ENCODE measurements at regions not wholly inside any gene's neighbourhood (a gene's known extent, or its start where the extent isn't known, plus 50 kb on each side); places are given as distances from the start of the nearest gene placed in this dataset.
A peak's percentile ranks its signal among the peaks of the same experiment; 100 is the strongest.
"Not testable (repeated sequence)": the region's sequence is repeated elsewhere in the genome, so short reads cannot be mapped to it uniquely, and the experiment has no call there.

DNA sequence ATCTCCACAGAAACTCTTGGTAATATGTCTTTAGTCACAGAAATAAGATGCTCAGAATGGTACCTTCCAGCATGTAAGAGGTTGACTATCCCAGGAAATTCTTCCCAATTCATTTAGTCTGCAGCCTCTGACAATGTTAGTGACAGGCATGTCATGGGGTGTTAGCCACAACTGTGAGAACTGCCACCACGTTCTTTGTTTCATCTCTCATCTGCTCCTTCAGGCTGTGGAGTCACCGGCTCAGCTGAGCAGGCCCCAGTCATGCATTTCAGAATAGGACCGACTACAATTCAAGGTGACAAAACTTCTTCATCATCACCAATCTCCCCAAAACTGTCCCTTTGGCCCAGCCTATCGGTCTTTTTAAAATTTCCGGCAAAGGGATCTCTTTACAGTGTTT is 167.5 kb downstream of the AKAIN1 start:
- no peak for DNase-seq (ENCODE audit: low spot score)
- intact Hi-C loops (cut with DNase I) = no loop called here

DNA sequence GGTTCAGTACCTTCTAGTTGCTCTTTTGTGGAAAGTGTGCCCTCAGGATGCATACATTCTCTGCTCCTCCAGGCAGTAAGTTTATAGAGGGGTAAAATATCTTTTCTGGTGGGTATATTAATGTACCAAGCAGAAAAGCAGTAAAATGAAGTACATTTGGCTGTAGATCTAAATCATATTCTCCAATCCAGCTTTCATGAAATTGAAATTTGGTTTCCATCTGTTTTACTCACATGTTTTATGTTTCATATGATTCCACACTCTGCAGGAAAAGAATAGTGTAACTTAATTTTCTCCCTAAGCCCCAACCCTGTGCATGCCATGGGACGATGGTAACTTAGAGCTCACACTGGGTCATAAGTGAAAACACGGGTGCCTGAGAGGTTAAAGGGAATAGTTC is 172.3 kb downstream of the AKAIN1 start:
- DNase-seq (ENCODE audit: low spot score) = no peak
- intact Hi-C loops (cut with DNase I) = no loop called here

DNA sequence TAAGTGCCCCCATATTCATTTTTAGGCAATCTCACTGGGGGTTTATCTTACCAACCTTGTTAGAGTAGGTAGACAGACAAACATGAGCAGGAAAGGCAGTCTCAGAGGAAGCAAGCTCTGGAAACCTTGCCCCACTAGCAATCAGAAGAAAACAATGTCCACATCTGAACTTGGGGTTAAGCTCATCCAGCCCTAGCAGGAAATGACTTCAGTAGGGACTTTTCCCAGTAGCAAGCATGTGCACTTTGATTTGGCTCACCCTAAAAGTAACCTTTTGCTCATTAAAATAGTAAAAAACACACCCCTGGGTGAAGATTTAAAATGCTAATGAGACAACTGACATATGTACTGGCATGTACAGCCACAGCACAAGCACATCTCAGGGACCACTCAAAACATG is 175.5 kb downstream of the AKAIN1 start:
- intact Hi-C loops (cut with DNase I) = no loop called here
- DNase-seq (ENCODE audit: low spot score) = no peak

DNA sequence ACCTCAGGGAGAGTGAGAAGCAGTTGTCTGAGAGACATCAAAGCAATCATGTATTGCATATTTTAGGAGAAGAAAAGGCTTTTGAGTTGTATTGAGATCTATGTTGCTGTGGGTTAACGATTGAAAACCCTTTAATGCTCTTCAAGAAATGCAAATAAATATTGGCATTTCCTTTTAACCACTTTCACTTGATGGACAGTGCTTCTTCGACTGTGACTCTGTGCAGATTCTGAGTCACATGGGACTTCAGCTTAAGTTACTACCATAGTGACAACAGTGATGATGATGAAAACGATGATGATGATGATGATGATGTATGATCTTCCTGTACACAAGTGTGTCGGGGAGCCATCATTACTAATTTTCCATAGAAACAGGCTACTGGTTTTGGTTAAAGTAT is 181.8 kb downstream of the AKAIN1 start:
- no peak for DNase-seq (ENCODE audit: low spot score)
- intact Hi-C loops (cut with DNase I) = no loop called here

DNA sequence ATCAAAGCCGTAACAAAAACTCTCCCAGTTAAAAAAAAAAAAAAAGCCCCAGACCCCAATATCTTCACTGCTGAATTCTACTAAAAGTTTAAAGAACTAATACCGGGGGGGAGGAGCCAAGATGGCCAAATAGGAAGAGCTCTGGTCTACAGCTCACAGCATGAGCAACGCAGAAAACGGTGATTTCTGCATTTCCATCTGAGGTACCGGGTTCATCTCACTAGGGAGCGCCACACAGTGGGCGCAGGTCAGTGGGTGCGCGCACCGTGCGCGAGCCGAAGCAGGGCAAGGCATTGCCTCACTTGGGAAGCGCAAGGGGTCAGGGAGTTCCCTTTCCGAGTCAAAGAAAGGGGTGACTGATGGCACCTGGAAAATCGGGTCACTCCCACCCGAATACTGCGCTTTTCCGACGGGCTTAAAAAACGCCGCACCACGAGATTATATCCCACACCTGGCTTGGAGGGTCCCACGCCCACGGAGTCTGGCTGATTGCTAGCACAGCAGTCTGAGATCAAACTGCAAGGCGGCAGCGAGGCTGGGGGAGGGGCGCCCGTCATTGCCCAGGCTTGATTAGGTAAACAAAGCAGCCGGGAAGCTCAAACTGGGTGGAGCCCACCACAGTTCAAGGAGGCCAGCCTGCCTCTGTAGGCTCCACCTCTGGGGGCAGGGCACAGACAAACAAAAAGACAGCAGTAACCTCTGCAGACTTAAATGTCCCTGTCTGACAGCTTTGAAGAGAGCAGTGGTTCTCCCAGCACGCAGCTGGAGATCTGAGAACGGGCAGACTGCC is 192.8 kb downstream of the AKAIN1 start:
- intact Hi-C loops (cut with DNase I) = not testable (repeated sequence)

DNA sequence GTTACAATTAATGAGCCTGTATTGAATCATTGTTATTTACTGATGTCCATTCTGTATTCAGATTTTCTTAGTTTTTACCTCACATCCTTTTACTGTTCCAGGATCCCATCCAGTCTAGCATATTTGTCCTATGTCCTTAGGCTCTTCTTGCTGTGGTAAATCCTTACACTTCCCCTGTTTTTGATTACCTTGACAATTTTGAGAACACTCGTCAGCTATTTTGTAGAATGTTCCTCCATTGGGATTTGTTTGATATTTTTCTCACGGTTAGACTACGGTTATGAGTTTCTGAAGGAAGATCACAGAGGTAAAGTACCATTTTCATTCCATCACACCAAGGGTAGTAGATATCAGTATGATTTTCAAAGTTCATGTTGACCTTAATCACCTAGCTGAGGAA is 202.3 kb downstream of the AKAIN1 start:
- intact Hi-C loops (cut with DNase I) = no loop called here
- no peak for DNase-seq (ENCODE audit: low spot score)

More for the DNA sequence above, 192.8 kb downstream of the AKAIN1 start:
- not testable (repeated sequence) for DNase-seq (ENCODE audit: low spot score)

DNA sequence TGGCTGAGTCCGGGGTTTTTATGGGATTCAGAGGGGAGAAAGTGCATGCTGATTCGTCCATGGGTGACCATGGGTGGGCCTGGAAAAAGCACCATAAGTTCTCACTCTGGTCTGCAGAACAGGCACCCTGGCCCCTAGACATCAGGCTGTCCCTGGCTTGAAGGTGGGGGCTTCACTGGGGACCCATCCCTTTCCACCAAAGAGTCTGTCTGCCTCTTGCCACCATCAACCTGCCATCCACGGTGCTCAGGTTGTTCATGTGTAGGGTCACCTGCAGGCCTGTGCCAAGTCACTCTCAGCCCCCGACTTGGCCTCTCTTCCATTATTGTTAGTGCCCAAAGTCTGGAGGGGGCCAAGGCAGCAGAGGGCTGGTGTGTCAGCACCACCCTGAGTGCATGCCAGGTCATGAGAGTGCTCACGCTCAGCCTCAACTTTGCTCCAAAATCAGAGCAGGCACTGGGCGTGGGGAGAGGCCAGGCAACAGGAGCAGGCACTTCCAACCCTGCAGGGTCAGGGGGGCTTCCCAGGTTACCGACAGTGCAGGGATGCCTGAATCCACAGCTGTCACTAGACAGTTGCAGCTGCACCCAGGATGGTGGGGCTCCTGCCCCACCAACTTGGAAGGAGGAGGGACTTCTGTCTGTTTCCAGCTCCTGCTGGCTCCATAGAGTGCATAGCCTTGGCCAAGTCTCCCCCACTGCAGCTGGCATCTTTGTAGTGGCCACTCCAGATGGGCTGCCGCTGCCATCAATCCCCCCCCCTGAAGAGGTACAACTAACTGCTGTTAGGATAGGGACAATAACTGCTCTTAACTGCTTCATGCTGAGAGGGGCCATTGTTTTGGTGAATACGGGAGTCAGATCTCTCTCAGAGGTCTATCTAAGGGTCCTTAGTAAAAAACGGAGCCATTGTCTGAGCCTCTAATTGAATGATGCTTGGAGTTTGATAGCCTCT is 209.3 kb downstream of the AKAIN1 start:
- intact Hi-C loops (cut with DNase I) = no loop called here
- no peak for DNase-seq (ENCODE audit: low spot score)

DNA sequence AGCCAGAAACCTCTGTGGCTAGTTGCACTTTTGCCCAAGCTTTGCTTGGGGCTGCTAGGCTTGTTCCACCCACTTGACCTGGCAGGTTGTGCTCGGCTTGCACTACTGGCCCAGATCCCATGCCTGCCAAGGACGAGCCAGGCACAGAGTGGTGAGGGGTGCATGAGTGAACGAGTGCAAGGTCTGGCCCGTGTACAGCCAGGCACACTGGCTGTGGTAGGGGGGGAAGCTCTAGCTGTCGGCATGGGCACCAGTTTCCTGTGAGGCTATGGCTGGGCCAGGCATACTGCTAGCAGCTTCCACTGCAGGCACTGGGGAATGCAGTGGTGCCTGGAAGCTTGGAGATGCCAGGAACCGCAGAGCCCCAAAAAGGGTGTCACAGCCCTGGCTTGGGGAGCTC is 210.4 kb downstream of the AKAIN1 start:
- intact Hi-C loops (cut with DNase I) = no loop called here
- DNase-seq (ENCODE audit: low spot score) = no peak

DNA sequence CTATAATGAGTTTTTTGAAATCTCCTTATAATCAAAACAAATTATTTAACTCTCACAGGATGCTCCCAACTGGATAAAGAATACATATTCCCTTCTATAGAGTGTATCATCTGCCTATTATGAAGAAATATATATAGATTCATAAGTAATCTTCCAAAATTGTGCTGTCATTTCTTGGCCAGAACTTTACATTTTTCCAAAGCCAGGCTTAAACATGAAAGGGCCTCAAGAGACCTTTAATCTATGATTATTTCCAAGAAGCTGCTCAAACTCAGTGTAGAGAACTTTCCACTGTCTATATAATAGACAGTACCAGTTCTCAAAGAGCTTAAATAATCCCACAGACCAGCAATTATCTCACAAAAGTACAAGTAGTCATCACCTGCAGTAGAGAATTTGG is 211.0 kb downstream of the AKAIN1 start:
- DNase-seq (ENCODE audit: low spot score) = no peak
- intact Hi-C loops (cut with DNase I) = no loop called here

DNA sequence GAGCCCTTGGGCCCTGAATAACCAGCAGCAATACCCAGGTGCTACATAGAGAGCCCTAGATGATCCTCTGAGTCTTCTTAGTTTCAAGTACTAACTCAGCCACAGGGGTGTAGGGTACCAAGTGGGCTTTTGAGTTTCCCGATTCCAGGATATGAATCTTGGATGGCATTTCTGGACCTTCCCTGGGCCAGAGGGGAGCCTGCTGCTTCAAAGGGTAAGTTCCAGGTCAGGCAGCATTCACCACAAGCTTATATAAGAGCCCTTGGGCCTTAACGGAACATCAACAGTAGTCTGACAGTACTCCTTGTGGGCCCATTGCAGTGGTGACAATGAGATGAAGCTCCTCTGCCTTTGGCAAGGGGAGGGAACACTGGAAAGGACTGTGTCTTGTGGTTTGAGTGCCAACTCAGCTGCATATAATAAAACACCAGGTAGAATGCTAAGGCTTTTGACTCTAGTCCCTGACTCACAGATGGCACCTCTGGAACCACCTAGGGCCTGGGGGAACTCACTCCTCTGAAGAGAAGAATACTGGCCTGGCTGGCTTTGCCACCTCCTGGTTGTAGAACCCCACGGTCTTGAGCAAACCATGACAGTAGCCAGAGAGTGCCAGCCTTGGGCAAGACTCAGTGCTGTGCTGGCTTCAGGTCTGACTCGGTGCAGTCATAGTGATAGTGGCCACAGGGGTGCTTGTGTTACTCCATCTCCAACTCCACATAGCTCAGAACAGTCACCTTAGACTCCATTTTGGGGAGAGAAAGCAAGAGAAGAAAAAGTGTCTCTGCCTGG is 235.7 kb downstream of the AKAIN1 start:
- peak; percentile 67 for DNase-seq (ENCODE audit: low spot score)
- intact Hi-C loops (cut with DNase I) = no loop called here

DNA sequence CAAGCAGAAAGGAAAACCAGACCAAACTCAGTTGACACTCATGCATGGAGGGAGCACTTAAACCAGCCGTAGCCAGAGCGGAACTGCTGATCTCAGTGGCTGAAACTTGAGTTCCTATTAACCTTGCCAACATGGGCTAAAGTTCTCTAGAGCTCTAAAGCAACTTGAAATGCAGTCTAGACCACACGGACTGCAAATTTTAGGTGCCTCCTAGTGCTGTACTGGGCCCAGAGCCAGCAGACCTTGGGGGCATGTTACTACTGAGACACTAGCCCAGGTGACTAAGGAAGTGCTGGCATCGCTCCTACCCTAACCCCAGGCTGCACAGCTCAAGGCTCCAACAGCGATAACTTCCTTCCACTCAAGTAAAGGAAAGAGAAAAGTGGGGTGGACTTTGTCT is 236.5 kb downstream of the AKAIN1 start:
- intact Hi-C loops (cut with DNase I) = no loop called here
- DNase-seq (ENCODE audit: low spot score) = no peak

DNA sequence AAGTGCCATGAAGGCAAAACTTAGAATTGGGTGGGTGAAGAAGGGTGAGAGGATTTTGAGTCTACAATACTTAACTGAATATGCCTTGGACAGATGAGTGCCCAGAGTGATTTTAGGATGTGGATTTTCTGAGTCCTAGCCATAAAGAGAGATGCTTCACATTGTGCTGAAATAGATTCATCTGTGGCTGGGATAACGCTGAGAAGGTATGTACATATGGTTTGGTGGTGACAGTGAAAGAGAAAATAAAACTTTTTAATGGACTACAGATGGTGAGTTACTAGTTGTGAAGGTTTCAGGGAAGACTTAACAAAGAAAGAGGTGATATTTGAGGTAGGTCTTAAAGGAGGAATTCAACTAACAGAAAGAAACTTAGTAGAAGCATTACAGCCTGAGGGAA is 265.8 kb downstream of the AKAIN1 start:
- intact Hi-C loops (cut with DNase I) = no loop called here
- no peak for DNase-seq (ENCODE audit: low spot score)

DNA sequence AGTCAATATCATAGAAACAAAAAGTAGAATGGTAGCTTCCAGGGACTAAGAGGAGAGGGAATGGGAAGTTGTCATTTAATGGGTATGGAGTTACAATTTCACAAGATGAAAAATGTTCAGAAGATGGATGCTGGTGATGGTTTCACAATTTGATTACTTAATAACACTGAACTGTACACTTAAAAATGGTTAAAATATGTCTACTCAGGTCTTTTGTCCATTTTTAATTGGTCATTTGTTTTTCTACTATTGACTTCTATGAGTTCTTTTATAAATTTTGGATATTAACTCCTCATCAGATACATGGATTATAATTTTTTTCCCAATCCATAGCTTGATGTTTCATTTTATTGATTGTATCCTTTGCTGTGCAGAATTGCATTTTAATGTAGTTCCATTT is 275.5 kb downstream of the AKAIN1 start:
- intact Hi-C loops (cut with DNase I) = no loop called here
- DNase-seq (ENCODE audit: low spot score) = no peak

DNA sequence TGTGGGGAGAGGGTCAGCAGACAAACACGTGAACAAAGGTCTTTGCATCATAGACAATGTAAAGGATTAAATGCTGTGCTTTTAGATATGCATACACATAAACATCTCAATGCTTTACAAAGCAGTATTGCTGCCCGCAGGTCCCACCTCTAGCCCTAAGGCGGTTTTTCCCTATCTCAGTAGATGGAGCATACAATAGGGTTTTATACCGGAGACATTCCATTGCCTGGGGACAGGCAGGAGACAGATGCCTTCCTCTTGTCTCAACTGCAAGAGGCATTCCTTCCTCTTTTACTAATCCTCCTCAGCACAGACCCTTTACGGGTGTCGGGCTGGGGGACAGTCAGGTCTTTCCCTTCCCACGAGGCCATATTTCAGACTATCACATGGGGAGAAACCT is 279.5 kb downstream of the AKAIN1 start:
- DNase-seq (ENCODE audit: low spot score); intact Hi-C loops (cut with DNase I): not testable (repeated sequence)

DNA sequence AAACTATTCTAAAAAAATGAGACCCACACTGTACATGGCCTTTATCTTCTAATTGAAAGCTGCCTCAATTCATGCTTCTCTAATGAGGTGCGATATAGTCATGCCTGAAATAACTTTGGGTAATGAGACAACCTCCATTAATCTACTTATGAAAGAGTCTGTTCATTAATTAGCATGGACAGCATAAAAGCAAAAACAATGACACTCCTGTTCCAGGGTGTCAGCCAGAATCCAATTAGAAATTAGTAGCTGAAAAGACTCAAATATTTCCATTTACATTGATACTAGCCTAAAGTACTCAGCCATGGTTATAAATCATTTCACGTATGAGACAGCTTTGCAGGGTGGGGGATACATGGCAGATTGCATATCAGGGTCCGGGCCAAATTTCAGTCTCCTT is 288.7 kb downstream of the AKAIN1 start:
- DNase-seq (ENCODE audit: low spot score) = no peak
- intact Hi-C loops (cut with DNase I) = no loop called here

DNA sequence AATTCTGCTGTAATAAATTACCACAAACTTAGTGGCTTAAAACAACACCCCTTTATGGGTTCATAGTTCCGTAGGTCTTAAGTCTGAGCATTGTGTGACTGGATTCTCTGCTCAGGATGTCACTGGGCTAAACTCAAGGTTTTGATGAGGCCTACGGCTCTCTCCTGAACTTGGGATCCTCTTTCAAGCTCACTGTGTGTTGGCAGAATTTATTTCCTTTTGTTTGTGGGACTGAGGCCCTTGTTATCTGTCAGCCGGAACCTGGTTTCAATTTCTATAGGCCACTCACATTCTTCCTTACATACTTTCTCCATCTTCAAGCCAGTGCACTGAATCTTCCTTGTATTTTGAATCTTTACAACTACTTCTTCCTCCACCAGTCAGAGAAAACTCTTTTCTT is 290.2 kb downstream of the AKAIN1 start:
- intact Hi-C loops (cut with DNase I) = no loop called here

DNA sequence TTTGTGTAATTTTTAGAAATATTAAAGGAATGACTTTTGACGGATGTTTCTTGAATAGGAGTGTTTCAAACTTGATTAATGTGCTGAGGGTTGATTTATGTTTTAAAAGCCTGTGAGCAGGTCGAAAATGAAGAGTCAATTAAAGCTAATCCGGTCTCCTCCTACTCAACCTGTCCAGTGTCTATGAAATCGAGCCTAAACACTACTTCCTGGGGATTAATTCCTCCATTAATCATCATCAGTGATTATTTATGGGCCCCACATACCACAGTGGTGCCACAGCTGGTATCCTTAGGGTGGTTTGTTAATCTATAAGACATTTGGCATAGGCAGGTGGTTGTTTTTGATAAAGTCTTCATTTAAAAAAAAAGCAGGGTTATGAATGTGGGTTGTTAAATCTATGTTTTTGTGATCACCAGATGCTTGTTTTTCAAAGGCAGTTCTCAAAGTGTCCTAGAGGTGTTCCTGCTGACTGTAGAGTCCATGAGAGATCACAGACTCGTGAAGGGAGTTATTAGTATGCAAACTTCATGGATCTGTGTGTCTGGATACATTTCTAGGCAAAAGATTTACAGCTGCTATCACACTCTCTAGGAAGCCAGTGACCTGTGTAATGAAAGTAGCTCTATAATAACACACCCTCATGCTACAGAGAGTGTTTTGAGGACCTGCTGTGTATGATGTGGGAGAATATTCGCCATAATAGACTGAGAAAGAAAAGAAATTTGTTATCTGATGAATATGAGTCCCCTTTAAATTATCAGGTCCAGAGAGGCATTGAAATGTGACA is 308.6 kb downstream of the AKAIN1 start:
- DNase-seq (ENCODE audit: low spot score) = no peak

More for the DNA sequence above, 290.2 kb downstream of the AKAIN1 start:
- DNase-seq (ENCODE audit: low spot score) = no peak

DNA sequence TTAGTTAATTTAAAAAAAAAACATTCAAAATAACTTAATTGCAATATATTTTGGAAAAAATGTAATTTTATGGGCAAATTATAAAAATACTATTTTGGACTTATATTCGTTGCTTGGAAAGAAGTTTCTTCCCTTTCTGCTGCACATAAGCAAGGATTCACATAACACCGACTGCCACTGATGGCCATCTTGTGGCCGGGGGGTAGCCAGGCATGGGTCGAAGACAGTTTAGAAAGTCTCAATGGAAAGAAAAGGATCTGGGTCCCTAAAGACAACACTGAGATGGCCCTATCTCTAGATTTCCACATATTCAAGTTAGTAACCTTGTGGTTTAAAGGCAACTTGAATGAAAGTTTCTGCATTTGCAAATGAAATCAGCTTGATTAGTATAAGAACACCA is 318.6 kb downstream of the AKAIN1 start:
- DNase-seq (ENCODE audit: low spot score) = no peak
- intact Hi-C loops (cut with DNase I) = no loop called here

More for the DNA sequence above, 308.6 kb downstream of the AKAIN1 start:
- intact Hi-C loops (cut with DNase I) = no loop called here

DNA sequence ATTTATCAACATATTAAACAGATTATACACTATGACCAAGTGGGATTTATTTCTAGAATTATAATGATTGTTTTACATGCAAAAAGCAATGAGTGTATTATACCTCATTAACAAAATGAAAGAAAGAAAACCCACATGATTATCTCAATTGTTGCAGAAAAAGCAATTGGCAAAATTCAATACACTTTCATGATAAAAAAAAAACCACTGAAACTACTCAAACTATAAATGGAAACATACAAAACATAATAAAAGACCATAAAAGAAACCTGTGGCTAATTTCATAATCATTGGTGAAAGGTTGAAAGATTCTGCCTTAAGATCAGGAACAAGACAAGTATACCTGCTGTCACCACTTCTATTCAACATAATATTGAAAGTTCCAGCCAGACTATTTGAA is 325.9 kb downstream of the AKAIN1 start:
- no peak for DNase-seq (ENCODE audit: low spot score)
- intact Hi-C loops (cut with DNase I) = no loop called here
